ENCODE measurements at regions not wholly inside any gene's neighbourhood (a gene's known extent, or its start where the extent isn't known, plus 50 kb on each side); places are given as distances from the start of the nearest gene placed in this dataset.

DNA sequence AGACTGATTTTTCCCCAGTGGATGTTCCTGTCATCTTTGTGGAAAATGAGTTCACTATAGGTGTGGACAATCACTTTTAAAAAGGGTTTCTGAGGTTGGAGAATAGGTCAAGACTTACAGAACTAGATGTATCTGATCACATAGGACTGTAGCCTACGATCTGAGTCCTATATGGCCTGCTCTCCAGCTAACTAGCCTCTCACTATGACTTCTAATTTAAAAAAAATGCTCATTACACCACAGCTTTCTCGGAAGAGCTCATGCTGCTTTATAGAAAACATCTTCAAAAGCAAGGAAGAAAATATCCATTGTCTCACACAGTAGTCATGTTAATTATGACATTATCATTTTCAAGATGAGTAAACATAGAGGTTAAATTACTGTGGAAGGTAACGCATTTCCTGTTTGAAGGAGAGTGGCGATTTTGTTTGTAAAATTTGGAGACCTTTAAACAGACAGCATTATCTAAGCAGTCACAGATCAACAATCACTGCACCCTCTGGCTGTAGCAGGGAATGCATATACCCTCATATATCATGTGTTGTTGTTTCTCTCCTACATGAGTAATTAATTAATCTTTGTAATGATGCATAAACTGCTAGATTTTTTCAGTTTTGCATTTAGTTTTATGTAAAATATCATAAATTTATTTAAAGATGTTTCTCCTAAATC is 573.7 kb downstream of the GABRG2 start:
- no peak overlapping the region for H3K4me3 ChIP-seq (ENCODE audit: control insufficient read depth, low read depth, low read length)
- no peak for DNase-seq (ENCODE audit: low read depth)
- TF ChIP-seq, protein P1, sequence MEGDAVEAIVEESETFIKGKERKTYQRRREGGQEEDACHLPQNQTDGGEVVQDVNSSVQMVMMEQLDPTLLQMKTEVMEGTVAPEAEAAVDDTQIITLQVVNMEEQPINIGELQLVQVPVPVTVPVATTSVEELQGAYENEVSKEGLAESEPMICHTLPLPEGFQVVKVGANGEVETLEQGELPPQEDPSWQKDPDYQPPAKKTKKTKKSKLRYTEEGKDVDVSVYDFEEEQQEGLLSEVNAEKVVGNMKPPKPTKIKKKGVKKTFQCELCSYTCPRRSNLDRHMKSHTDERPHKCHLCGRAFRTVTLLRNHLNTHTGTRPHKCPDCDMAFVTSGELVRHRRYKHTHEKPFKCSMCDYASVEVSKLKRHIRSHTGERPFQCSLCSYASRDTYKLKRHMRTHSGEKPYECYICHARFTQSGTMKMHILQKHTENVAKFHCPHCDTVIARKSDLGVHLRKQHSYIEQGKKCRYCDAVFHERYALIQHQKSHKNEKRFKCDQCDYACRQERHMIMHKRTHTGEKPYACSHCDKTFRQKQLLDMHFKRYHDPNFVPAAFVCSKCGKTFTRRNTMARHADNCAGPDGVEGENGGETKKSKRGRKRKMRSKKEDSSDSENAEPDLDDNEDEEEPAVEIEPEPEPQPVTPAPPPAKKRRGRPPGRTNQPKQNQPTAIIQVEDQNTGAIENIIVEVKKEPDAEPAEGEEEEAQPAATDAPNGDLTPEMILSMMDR (IDR thresholded peaks at IDR 0.05; ENCODE audit: control insufficient read depth, insufficient read depth, low read depth, low read length, missing control alignments): no peak

DNA sequence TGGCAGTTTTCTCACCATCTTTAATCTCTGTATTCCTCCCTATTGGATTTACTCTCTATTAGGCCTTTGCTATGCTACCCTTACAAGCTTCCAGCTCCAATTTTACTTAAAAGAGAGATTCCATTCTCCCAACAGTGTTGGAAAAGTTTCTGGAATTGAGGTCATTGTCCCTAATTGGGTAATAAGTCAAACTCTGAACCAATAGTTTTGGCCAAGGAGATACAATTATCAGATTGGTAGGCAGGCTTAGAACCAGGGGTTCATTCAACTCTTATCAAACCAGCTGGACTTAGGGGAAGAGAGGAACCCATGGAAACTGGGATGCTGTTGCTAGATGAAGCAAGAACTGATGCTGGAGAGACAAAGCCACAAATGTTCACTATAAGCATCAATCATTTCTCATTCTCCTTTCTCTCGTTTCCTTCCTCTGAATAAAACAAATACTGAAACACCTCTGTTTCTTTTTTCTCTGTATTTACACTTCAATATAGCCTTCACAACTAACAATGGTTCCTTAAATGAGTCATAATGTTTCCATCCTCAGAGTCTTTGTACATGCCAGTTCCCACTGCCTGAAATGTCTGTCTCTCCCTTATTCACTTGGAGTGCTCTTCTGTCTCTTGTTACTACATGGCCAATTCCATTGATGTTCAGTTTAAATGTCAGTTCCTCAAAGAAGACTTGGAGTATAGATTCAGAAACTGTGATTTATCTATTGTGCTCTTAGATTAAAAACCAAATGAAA is 587.3 kb downstream of the GABRG2 start:
- TF ChIP-seq, protein P1 (IDR thresholded peaks at IDR 0.05; ENCODE audit: control insufficient read depth, insufficient read depth, low read depth, low read length, missing control alignments): no peak
- DNase-seq (ENCODE audit: low read depth): no peak
- H3K4me3 ChIP-seq (ENCODE audit: control insufficient read depth, low read depth, low read length): no peak overlapping the region

DNA sequence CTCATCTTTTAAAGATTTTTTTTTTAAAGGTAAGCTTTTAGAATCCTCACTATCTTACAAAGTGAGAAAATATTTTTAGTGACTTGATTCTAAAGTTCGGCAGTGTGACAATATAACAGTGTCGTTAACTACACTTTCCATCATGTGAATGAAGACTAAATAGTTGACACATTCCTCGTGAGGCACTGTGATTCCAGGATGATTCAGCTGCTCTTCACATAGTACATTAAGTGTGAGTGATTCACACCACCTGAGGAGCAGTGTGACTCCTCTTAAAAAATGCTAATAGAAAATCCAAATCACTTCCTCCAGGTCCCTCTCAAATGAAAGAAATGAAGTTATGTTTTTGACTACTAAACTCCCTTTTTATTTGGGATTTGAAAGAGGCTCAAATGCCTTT is 589.5 kb downstream of the GABRG2 start:
- DNase-seq (ENCODE audit: low read depth): no peak
- H3K4me3 ChIP-seq (ENCODE audit: control insufficient read depth, low read depth, low read length): no peak overlapping the region
- TF ChIP-seq, protein P1 (IDR thresholded peaks at IDR 0.05; ENCODE audit: control insufficient read depth, insufficient read depth, low read depth, low read length, missing control alignments): no peak

DNA sequence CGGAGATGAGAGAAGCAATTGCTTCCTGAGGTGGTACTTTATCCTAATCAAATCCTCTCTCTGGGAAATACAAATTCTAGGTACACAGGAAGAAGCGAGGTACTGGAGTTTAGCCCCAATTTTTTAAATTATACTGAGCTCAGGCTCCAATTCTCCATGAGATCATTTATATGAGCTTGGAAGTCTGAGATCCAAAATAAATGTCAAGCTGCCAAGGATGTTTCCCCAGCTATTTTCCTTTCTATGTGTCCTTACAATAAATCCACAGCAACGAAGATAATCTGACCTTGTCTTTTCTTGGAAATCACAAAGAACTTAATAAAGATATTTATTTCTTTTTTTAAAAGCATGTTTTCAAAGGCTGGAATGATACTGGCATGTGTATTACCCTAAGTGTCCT is 597.3 kb downstream of the GABRG2 start:
- H3K4me3 ChIP-seq (ENCODE audit: control insufficient read depth, low read depth, low read length): no peak overlapping the region
- DNase-seq (ENCODE audit: low read depth): no peak
- TF ChIP-seq, protein P1 (IDR thresholded peaks at IDR 0.05; ENCODE audit: control insufficient read depth, insufficient read depth, low read depth, low read length, missing control alignments): no peak

DNA sequence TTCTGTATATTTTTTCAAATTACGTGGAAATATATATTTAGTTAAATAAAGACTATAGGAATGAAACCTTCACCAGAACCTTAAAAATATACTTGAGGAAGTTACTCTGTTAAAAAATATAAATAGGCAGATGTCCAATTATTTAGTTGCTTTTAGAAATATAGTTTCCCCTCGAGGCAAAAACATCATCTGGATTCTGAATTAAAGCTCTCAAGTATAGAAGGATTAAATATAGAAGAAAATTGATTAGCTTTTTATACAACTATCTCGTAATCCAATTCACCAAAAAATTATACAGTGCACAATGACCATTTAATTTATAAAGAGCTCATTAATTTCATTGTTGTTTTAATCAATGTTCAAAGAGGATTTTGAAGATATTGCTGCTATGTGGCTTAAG is 601.4 kb downstream of the GABRG2 start:
- no peak overlapping the region for H3K4me3 ChIP-seq (ENCODE audit: control insufficient read depth, low read depth, low read length)
- TF ChIP-seq, protein P1 (IDR thresholded peaks at IDR 0.05; ENCODE audit: control insufficient read depth, insufficient read depth, low read depth, low read length, missing control alignments): no peak
- no peak for DNase-seq (ENCODE audit: low read depth)

DNA sequence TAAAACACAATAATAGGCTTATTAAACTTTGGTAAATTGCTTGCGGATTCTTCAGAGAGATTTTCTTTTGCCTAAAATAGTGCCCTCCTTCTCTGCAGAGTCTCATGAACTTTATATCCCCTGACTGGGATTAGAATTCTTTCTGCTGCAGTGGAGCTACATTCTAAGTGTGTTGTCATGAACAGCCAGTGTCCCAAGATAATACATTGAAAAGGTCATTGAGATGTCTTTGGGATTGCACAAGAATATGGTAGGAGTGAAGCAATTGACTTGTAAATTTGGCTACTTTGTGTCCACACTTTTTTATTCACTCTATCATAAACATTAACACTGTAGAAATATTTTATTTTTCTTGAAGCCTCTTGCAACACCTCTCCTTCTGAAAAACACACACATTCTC is 604.5 kb downstream of the GABRG2 start:
- no peak for DNase-seq (ENCODE audit: low read depth)
- no peak overlapping the region for H3K4me3 ChIP-seq (ENCODE audit: control insufficient read depth, low read depth, low read length)
- TF ChIP-seq, protein P1 (IDR thresholded peaks at IDR 0.05; ENCODE audit: control insufficient read depth, insufficient read depth, low read depth, low read length, missing control alignments): no peak

Data from AG09309 (cell line).